Endothelial cell of hepatic sinusoid (primary cell): ENCODE measurements at regions not wholly inside any gene's neighbourhood (a gene's known extent, or its start where the extent isn't known, plus 50 kb on each side); places are given as distances from the start of the nearest gene placed in this dataset.

ENCODE experiments used
- in situ Hi-C: cut with HindIII; loops from 2 replicates; pipeline ENCODE4 v1.10.0; 2017; ENCODE audit warnings: low sequenced_read_pairs

DNA sequence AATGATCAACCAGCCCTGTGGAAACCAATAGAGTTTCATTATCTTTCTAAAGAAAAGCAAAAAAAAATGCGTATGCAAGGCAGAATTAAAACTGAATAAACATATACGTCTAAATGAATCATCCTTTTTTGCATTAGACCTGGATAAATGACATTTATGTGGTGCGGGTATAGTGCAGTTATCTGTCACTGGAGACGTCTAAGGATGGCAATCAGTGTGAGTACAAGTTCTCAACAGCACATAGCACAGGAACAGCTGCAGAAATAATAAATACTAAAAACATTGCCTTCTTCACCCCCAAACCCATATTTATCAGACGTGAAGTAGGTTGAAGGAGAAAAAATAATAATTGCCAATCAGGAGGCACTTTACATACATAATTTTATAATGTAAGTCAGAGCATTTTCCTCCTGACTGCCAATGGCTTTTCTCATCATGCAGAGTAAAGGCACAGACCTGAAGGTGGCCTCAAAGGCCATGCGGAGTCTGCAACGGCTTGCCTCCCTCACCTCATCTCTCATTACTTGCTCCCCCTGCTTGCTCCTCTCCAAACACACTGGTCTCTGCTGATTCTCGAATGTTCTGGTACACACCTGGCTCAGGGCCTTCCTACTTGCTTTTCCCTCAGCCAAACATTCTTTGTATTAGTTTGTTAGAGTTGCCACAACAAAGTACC lies 574.7 kb upstream of the PLXNA2 start:
- in situ Hi-C loops: no loop called here

GRCh38 chr1:208820580-208821212 lies 576.5 kb upstream of the PLXNA2 start:
- in situ Hi-C loops: no loop called here

DNA sequence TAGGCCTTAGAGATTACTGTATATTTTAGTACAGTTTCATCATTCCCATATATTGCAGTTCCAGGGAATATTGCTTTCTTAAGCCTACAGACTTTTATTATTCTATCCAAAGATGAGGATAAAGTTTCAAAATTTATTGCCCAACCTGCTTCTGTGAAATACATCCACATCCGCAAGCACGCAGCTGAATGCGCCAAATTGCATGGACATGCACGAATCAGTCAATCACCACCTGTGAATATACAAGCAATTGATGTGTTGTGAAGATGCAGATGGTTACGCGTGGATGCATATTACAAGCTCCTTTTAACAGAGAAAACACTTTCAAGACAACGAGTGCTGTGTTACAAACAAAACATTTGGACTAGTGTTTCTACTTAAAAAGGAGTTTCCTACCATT lies 577.8 kb upstream of the PLXNA2 start:
- in situ Hi-C loops: no loop called here

DNA sequence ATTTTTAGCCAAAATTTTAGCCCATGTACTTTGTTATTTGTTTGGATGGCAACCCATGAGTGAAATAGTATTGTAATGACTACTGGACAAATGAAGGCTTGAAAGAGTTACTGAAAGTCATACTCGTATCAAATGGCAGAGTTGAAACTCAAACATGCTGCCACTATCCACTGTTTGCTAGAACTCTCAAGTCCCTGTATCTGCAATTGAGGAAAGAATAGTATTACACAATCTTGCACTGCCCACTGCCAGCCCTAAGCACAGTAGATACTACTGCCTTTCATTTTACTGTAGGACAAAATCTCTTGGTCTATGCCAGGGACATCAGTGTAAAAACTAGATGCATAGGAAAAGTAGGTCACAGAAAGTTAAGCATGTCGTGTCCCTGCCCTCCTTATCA lies 581.1 kb upstream of the PLXNA2 start:
- in situ Hi-C loops: no loop called here

DNA sequence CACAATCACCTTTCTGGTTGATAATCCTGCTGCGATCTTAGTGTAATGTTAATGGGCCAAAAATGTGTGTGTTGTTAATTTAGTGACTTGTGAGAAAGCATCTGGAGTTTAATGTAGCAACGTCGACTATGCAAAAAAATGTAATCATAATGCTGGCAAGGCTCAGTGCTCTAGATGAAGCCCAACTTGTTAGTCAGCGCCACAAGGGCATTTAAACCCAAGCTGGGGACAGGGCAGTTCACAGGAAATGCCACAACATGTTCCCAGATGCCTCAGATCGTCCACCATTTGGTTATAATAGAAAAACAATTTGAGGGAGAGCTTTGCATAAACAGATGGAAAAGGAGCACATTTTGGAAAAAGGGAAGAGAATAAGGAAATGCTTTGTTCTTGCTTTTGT lies 585.4 kb upstream of the PLXNA2 start:
- in situ Hi-C loops: no loop called here

GRCh38 chr1:208834381-208835096 lies 590.4 kb upstream of the PLXNA2 start:
- in situ Hi-C loops: no loop called here

GRCh38 chr1:208835097-208835463 lies 590.9 kb upstream of the PLXNA2 start:
- in situ Hi-C loops: no loop called here

DNA sequence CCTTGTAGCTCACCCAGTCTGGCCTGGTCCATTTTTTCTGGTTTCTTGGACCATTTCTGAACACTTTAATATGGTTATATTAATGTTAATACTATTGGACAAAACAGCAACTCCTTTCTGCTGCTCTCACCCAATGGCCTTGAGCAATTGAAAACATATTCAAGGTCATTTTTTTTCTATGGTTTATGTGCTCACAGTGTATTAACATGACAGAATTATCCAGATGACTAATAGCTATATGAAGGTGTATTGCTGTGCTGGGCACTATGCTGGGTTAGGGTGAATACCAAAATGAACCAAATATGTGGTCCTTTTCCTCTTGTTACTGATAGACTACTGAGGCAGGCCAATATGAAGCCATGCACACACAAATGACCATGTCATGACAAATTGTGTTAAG lies 591.6 kb upstream of the PLXNA2 start:
- in situ Hi-C loops: no loop called here

GRCh38 chr1:208837242-208837641 lies 593.1 kb upstream of the PLXNA2 start:
- in situ Hi-C loops: no loop called here

GRCh38 chr1:208841436-208841835 lies 597.3 kb upstream of the PLXNA2 start:
- in situ Hi-C loops: loop anchor here (5.0 kb wide), 1 partner anchor 49 kb away; no protein-coding TSS in a partner anchor

DNA sequence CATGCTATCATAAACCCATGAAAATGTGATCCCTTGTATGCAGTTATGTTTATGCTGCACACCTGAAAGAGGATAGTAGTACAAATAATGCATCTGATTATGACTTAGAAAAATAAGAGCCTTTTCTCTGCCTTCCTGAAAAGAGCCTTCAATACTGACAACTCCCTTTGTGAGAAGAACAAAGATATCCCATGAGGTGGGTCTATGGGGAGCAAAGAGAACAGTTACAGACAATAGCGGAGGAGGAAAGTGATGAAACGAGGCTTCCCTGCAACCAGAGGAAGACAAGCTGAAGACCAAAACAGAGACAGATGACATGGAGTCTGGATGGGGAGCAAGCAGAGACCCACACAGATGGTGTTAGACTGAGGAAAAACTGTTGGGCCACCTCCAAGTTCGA lies 598.3 kb upstream of the PLXNA2 start:
- in situ Hi-C loops: loop anchor here (5.0 kb wide), 1 partner anchor 50 kb away; no protein-coding TSS in a partner anchor

GRCh38 chr1:208844158-208844557 lies 600.0 kb upstream of the PLXNA2 start:
- in situ Hi-C loops: loop anchor here (5.0 kb wide), 1 partner anchor 52 kb away; no protein-coding TSS in a partner anchor

DNA sequence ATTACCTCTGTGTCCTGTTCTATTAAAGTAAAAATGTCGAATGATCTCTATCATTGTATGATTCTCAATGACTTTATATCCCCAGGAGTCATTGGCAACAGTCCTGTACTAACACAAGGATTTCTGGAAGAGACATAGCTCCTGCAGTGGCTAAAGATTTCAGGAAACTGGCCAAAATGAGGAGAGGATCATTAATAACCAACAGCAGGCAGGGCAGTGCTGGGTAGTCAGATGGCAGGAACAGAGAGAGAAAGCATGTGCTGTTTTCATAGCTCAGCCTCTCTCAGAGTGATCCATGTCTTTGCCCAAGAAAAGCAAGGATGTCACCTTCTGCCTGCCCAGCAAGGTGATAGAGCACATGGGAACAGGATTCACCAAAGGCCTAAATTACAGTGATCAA lies 604.7 kb upstream of the PLXNA2 start:
- in situ Hi-C loops: no loop called here

- in situ Hi-C loops: no loop called here
These were observed 606.3 kb upstream of the PLXNA2 start for GRCh38 chr1:208850442-208850841.

DNA sequence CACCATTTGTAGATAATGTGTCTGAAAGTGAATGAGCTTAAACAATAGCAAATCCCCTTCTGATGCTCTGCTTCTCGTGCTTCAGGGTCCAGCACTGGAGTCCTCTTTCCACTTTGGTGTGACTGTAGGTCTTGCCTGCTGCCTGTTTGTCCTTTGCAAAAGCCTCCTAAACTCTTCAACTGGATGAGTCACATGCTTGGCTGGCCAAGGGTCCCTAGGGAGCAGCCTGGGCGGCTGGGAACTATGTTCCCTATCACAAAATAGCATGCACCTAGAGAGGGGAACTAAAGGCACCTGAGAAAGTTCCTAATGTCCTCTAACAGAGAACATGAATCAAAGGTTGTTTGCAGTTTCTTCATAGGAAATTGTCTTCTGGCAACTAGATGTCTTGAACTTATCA lies 607.2 kb upstream of the PLXNA2 start:
- in situ Hi-C loops: no loop called here

GRCh38 chr1:208852911-208853310 lies 608.7 kb upstream of the PLXNA2 start:
- in situ Hi-C loops: no loop called here

GRCh38 chr1:208855403-208855802 lies 611.2 kb upstream of the PLXNA2 start:
- in situ Hi-C loops: no loop called here

DNA sequence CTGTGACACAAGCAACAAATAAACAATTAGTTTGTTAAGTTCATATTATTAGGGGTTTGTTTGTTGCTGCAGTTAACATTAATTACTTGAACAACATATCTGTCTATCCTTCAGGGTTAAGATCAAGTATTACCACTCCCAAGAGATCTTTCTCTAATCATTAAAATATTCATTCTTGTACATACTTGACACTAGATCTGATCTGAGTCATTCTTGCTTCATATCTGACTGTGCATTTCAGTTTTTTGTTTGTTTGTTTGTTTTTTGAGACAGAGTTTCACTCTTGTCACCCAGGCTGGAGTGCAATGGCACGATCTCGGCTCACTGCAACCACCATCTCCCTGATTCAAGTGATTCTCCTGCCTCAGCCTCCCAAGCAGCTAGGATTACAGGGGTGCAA lies 613.3 kb upstream of the PLXNA2 start:
- in situ Hi-C loops: no loop called here

- in situ Hi-C loops: no loop called here
These were observed 614.6 kb upstream of the PLXNA2 start for GRCh38 chr1:208858738-208859137.

GRCh38 chr1:208864366-208864965 lies 620.3 kb upstream of the PLXNA2 start:
- in situ Hi-C loops: no loop called here

DNA sequence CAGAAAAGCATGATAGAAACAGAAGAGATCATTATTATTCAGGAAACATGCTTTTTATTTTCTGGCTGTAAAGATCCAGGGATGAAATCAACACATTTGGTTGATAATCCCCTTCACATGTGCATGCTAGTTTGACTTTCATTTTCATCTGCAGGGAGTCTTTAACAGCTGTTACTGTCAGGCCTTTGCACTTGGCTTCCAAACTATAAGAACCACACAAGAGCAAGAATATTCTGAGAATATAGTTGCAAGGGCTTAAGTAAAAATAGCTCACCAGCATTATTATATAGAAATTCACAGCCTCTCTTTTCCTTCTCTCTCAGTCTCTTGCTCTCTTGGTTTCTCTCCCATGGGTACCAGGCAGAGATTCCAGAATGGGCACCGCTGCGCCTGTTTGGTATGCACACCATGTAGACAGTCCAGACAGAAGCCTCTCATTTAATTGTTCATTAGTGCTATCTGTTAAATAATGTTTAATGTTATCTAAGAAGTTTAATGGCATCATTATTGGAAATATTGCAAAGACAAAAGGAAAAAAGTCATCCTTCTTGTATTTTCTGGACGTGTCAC lies 622.3 kb upstream of the PLXNA2 start:
- in situ Hi-C loops: no loop called here
